HG03378 (cell line): ENCODE measurements at regions not wholly inside any gene's neighbourhood (a gene's known extent, or its start where the extent isn't known, plus 50 kb on each side); places are given as distances from the start of the nearest gene placed in this dataset.
"Not testable (repeated sequence)": the region's sequence is repeated elsewhere in the genome, so short reads cannot be mapped to it uniquely, and the experiment has no call there.

Experiments used
- ATAC-seq: cut with Tn5 transposase; IDR thresholded peaks from one replicate; pipeline ENCODE4 v1.9.1; 2021; ENCODE audit warnings: mild to moderate bottlenecking, moderate library complexity; ENCODE audit not compliant: unreplicated experiment

DNA sequence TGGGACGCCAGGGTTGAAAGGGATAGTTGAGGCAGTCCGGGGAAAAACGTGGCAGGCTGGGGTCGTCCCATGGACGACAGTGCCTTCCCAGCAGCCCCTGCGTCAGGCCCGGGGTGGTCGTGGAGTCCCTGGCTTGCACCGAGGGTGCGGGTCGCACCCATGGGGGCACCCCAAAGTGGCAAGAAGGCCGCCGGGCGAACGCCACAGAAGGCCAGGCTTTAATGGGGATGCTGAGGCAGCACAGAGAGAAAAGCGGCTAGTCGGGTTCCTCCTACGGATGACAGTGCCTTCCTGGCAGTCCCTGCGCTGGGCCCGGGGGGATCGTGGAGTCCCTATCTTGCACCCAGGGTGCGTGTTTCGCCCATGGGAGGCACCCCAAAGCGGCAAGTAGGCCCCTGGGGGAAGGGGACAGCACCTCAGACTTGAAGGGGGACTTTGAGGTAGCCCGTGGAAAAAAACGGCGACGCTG is 158.6 kb upstream of the ALG10B start:
- no peak for ATAC-seq

DNA sequence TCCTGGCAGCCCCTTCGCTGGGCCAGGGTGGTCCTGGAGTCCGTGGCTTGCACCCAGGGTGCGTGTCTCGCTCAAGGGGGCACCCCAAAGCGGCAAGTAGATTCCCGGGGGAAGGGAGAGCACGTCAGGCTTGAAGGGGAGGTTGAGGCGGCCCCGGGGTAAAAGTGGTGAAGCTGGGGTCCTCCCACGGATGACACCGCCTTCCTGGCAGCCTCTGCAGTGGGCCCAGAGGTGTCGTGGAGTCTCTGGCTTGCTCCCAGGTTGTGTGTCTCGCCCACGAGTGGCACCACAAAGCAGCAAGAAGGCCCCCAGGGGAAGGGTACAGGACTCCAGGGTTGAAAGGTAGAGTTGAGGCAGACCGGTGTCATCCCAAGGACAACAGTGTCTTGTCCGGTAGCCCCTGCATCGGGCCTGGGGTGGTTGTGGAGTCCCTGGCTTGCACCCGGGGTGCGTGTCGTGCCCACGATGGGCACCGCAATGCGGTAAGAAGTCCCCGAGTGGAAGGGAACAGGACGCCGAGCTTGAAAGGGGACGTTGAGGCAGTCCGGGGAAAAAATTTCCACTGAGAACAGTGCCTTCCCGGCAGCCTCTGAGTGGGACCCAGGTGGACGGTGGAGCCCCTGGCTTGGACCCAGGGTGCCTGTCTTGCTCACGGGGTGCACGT is 158.0 kb upstream of the ALG10B start:
- no peak for ATAC-seq

DNA sequence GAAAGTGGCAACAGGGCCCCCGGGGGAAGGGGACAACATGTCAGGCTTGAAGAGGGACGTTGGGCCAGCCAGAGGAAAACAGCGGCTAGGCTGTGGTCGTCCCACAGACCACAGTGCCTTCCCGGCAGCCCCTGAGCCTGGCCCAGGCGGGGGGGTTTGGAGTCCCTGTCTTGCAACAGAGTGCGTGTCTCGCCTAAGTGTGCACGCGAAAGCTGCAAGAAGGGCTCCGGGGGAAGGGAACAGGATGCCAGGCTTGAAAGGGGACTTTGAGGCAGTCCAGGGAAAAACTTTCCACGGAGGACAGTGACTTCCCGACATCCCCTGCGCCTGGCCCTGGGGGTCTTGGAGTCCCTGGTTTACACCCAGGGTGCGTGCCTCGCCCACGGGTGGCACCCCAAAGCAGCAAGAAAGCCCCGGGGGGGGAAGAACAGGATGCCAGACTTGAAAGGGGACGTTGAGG is 157.5 kb upstream of the ALG10B start:
- ATAC-seq: no peak

DNA sequence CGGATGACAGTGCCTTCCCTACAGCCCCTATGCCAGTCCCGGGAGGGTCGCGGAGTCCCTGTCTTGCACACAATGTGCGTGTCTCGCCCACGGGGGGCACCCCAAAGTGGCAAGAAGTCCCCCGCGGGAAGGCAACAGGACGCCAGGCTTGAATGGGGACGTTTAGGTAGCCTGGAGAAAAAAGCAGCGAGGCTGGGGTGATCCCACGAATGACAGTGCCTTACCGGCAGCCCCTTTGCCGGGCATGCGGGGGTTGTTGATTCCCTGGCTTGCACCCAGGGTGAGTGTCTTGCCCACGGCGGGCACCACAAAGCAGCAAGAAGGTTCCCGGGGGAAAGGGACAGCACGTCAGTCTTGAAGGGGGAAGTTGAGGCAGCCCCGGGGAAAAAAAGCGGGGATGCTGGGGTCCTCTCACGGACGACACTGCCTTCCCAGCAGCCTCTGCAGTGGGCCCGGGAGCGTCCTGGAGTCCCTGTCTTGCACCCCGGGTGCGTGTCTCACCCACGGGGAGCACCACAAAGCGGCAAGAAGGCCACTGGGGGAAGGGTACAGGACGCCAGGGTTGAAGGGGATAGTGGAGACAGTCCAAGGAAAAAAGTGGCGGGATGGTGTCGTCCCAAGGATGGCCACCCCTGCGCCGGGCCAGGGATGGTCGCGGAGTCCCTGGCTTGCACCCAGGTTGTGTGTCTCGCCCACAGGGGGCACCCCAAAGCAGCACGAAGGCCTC is 156.8 kb upstream of the ALG10B start:
- ATAC-seq: no peak

DNA sequence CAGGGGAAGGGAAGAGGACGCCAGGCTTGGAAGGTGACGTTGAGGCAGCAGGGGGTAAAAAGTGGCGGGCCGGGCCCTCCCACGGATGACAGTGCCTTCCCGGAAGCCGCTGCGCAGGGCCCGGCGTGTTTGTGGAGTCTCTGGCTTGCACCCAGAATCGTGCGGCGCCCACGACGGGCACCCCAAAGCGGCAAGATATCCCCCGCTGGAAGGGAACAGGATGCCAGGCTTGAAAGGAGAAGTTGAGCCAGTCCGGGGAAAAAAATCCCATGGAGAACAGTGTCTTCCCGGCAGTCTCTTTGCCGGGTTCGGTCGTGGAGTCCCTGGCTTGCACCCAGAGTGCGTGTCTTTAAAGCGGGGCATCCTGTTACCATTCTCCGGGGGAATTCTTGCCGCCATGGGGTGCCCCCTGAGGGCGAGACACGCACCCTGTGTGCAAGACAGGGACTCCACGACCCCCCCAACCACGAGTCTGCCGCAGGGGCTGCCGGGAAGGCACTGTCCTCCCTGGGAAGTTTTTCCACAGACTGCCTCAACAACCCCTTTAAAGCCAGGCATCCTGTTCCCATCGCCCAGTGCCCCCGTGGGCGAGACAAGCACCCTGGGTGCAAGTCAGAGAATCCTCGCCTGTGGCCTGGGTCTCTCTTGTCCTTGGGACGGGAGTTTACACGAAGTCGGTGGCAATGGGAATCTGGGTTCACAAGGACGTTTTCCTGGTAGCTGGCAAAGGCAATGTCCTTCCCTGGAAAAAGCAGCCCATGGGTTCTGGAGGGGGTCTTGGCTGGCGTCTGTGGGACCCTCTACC is 156.1 kb upstream of the ALG10B start:
- ATAC-seq: no peak

DNA sequence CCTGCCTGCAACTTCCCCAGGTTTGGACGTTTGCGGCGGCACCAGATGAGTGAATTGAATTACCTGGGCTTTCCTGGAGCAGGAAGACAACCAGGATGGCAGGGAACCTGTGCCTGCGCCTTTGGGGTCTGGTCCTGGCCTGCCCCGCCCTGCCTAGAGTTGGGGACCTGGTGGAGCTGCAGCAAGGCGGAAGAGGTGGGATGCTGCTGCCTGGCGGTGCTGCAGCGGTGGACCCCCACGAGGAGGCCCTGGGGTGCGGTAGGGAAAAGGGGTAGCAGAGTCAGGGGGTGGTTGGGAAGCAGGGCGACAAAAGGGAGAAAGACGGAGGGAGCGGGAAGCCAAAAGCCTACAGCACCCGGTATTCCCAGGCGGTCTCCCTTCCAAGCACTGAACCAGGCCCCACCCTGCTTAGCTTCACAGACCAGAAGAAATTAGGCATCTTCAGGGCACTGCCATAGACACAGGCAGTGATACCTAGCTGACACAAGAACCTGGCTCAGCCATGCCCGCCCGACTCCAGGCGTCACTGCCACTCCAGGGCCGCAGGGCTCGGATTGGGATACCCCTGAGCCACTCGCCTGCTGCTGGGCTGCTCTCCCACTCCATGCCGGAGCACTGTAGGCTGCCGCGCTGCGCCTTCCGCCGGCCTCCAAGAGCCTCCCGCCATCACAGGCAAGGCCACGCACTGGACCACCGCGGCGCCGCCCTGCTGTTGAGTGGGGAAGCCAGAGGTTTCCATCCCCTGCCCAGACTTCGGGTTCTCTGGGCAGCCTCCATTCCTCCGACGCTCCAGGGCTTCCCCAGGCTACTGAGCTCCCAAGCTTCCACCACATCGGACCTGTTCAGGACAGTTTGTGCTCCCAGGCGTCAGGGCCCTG is 155.2 kb upstream of the ALG10B start:
- no peak for ATAC-seq

DNA sequence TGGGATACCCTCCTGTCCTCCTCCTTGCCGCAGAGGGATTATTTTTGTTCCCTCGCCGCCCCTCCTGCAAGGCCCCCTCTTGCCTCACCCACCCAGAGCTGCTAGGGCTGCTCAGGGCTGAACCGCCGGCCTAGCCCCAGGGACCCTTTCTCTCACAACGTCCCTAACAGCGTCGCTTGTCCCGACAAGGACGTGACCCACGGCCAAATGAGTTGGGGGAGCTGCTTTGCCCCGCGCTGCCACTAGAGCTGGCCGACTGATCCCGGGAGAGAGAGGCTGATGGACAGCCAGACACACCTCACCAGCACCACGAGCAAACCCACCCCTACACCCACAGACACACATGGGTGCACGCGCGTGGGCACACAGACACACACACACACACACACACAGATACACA is 154.6 kb upstream of the ALG10B start:
- ATAC-seq: no peak

DNA sequence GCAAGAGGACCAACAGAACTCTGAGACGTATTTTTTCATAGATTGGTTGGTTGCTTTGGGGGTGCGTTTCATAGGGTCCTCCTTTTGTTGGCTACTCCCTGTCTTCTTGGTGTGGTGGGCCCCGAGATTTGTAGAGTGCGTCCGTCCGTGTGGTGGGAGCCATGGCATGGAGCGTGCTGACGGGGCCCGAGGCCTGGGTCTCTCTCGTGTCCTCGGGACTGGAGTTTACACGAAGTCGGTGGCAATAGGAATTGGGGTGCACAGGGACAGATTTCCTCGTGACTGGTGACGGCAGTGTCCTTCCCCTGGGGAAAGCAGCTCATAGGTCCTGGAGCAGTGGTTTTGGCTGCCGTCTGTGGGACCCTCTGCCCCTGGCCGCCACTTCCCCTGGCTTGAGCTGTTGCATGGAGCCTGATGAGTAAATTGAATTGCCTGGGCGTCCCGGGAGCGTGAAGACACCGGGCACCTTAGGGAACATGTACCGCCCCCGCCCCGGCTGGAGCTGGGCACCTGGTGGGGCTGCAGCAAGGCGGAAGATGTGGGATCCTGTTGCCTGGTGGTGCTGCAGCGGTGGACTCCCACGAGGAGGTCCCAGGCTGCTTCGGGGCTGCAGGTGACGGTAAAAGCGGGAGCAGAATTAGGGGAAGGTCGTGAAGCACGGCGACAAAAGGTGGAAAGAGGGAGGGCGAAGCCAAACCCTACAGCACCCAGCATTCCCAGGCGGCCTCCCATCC is 153.7 kb upstream of the ALG10B start:
- ATAC-seq: no peak

DNA sequence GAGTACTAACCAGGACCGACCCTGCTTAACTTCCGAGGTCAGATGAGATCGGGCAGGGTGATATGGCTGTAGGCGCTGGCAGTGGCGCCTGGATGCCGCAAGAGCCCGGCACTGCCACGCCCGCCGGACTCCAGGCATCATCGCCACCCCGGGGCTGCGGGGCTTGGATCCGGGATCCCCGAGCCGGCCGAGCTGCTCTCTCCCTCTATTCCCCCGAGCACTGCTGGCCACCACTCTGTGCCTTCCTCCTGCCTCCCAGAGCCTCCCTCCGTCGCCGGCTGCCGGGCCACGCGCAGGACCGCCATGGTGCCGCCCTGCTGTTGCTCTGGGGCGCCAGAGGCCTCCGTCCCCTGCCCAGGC is 153.2 kb upstream of the ALG10B start:
- no peak for ATAC-seq

DNA sequence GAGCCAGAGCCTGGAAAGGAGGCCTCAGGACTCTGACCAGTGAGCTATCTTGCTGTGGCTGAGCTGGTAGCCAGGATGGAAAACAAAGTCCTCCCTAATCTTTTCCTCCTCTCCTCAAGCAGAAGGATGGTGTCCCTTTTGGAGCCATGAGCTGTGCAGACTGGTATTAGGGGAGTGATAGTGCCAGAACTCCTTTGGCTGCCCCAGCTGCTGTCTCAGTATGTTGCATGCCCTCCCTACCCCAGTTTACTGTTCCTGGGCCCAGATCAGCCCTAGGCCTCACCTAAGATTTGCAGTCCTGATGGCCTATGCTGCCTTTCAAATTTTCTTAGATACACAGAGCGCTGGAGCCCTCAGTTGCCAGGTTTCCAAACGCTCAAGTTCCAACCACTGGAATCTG is 150.3 kb upstream of the ALG10B start:
- ATAC-seq: no peak

DNA sequence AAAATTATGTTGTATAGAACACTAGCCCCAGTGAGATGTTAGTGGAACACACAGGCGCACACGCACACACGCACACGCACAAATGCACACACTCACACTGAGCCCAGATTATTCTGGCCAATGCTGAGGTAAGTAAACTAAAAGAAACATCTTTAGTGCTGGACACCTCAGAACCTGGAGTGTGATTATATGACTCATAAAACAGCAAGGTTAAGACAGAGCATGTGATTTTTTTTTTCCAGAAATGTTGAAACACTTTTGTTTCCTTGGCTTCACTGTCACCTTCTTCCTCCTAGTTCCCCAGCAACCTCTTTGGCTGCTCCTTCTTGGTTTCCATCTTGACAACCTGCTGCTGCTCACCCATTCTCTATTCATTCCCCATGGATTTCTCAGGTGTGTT is 141.0 kb upstream of the ALG10B start:
- no peak for ATAC-seq

DNA sequence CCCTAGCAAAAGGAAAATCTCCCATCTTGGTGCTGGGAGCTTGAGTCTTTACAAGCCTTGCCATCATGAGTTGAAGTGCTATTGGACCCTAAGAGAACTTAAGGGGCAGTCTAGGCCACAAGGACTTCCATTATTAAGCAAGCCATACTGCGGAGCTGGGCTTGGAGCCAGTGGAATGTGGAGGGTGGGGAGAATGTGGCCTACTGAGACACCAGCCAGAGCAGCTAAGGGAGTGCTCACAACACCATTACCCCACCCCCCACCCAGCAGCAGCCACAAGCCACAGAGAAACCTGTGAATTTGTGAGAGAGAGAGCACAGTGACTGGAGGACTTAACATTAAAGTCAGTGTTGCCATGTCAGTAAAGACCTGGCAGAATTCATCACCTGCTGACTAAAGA is 133.0 kb upstream of the ALG10B start:
- not testable (repeated sequence) for ATAC-seq

DNA sequence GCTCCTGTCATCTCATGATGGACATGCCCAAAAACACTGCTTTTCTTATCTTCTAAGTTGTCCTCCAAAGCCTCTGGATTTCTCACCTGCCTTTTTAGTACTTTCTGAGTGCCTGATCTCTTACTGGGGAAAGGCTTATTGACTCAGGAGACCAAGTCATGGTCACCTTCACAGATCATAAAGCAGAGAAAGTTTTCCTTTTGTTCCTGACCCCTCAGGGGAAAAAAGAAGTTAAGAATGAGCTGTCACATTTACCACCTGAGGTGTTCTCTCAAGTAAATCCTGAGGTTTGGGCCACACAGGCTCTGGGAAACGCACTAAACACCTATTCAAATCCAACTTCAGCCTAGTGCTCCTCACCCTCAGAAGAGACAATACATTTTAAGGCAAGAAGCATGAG is 119.3 kb upstream of the ALG10B start:
- ATAC-seq: not testable (repeated sequence)

DNA sequence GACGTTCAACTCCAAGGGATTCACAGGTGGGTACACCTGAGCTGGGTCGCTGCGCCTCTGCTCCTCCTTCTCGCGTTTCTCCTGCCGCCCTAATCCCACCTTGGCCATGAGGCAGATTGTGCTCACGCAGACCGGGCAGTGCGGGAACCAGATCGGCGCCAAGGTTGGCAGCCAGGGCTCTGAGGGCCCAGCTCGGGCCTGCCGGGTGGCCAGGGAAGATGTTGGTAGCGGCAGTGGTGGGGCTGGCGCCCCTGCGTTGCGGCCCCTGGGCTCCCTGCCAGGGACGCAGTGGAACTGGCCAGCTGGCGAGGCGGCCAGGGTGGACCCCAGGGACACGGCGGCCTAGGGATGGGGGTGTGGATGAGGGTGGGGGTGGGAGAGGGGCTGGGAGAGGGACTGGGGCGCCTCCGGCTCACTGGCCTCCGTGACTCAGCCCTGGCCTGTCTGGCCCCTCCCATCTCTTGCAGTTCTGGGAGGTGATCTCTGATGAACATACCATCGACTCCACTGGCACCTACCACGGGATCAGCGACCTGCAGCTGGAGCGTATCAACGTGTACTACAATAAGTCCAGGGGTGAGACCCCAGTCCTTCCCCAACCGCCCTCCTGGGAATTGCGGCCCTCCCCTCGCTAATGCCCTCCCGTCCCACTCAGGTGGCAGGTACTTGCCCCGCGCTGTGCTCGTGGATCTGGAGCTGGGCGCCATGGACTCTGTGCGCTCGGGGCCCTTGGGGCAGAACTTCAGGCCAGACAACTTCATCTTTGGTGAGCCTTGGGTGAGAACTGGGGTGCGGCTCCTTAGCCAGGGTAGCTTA is 114.9 kb upstream of the ALG10B start:
- no peak for ATAC-seq

DNA sequence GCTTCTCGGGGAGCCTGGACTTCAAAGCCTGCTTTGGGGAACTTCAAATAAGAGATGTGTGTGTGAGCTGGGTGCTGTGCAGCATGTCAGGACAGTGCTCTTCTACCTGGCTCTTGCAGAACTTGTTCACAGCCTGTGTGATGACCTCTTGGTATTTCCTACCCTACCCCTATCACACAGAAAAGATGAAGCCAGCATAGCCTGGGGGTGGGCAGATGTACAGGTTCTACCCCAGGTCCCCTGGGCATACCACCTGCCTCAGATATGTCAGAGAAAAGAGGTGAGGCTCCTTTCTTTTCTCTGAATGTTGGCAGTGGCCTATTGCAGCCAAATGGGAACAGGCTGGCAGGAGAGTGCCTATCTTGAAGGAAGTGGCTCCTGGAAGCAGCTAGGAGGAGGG is 111.7 kb upstream of the ALG10B start:
- ATAC-seq: no peak

DNA sequence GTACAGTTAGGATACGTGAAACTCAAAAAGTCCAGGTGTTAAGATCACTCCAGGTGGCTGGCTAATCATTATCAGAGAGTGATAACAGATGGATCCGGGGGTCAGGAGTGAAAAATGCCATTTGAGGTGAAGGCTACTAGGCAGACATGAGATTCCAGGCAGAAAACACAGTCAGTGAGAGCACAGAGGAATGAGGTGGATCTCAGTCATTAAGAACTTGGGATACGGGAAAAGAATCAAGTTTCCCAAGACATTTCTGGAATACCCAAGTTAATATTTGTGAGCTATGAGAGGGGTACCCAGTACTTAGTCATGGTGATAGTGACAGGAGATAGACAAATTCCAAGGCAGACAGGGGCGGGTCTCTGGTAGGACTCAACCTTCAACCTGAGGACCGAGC is 94.6 kb upstream of the ALG10B start:
- no peak for ATAC-seq

DNA sequence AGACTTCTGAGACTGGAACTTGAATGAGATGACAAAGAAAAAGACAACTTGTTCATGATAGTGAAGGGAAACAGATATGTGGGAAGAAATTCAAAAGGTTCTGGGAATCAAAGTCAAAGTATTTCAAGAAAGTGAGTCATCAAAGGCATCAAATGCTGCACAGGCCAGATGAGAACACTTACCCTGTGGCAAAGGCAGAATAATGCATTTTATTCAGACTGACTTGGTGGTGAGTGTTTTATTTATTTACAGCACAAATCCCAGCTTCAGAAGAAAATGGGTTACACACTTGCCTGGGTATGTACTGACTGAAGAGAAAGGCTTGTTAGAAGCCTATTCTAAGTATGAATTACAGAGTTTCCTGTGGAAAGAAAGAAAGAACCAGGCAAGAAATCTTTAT is 78.2 kb upstream of the ALG10B start:
- not testable (repeated sequence) for ATAC-seq

DNA sequence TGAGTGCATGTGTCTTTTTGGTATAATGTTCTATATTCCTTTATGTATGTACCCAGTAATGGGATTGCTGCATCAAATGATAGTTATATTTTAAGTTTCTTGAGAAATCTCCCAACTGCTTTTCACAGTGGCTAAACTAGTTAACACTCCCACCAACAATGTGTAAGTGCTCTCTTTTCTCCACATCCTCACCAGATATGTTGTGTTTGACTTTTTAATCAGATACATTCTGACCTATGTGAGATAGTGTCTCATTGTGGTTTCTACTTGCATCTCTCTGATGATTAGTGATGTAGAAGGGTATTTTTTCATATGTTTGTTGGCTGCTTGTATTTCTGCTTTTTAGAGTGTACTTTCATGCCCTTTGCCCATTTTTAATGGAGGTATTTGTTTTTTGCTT is 62.8 kb upstream of the ALG10B start:
- no peak for ATAC-seq

DNA sequence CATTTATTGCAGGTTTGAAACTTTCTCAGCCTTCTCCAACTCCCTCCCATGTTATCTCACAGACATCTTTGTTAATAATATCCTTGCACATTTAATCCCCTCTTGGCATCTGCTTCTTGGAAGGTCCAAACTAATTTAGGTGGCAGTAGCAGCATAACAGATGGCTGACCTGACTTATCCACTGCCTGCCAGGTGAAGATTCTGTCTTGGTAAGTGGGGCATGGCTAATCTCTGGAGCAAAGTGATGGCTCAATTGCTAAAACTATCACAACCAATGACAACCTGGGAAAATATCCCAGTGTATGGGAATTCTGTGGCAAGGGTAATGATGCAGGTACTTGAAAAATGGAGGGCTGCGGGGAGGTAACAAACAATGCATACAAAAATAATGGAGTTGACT is 58.2 kb upstream of the ALG10B start:
- no peak for ATAC-seq
